Fibroblast of lung (primary cell): ENCODE measurements at regions not wholly inside any gene's neighbourhood (a gene's known extent, or its start where the extent isn't known, plus 50 kb on each side); places are given as distances from the start of the nearest gene placed in this dataset.

Experiments used
- DNase-seq, 2 donors: peaks; one replicate each; pipeline versions ENCODE4 v3.0.0 to v3.0.0-alpha.2; 2010; ENCODE audit warnings: low read depth in 2 of 2
- H2AFZ ChIP-seq: 2 replicates; pipeline ENCODE4 v1.5.1; 2012; ENCODE audit warnings: low read length, control low read depth, inconsistent platforms
- H3K27ac ChIP-seq: 2 replicates; pipeline ENCODE4 v1.5.1; 2011; ENCODE audit warnings: low read length, control low read depth; ENCODE audit not compliant: insufficient read depth
- H3K27me3 ChIP-seq: 2 replicates; pipeline ENCODE4 v1.5.1; 2011; ENCODE audit warnings: mild to moderate bottlenecking, low read length; ENCODE audit not compliant: control insufficient read depth, insufficient read depth
- H3K36me3 ChIP-seq: 2 replicates; pipeline ENCODE4 v1.5.1; 2011; ENCODE audit warnings: low read length; ENCODE audit not compliant: control insufficient read depth, insufficient read depth
- H3K4me1 ChIP-seq: 2 replicates; pipeline ENCODE4 v1.5.1; 2011; ENCODE audit warnings: low read length; ENCODE audit not compliant: control insufficient read depth, insufficient read depth; ENCODE audit errors: extremely low read depth
- H3K4me2 ChIP-seq: 2 replicates; pipeline ENCODE4 v1.5.1; 2011; ENCODE audit warnings: low read length, control low read depth; ENCODE audit not compliant: insufficient read depth; ENCODE audit errors: extremely low read depth
- H3K4me3 ChIP-seq, 4 experiments: fragments of 200-600 bp in 1 of 4; sonication (generic) in 1 of 4; replicated peaks in 1 of 4; 2 replicates each; pipeline ENCODE4 v1.5.1; 2011 to 2016; ENCODE audit warnings: low read length in 4 of 4, low read depth in 3 of 4, mild to moderate bottlenecking in 3 of 4, control low read depth in 2 of 4, inconsistent platforms in 1 of 4, mixed read lengths in 1 of 4; ENCODE audit not compliant: insufficient read depth in 1 of 4; ENCODE audit errors: control extremely low read depth in 1 of 4
- H3K79me2 ChIP-seq: 2 replicates; pipeline ENCODE4 v1.5.1; 2012; ENCODE audit warnings: mild to moderate bottlenecking, low read length, inconsistent platforms; ENCODE audit not compliant: control insufficient read depth, insufficient read depth
- H3K9ac ChIP-seq: 2 replicates; pipeline ENCODE4 v1.5.1; 2011; ENCODE audit warnings: mild to moderate bottlenecking, low read length, control low read depth; ENCODE audit not compliant: insufficient read depth
- H3K9me3 ChIP-seq: 2 replicates; pipeline ENCODE4 v1.5.1; 2012; ENCODE audit warnings: low read depth, low read length; ENCODE audit not compliant: control insufficient read depth, insufficient read depth
- H4K20me1 ChIP-seq: 2 replicates; pipeline ENCODE4 v1.5.1; 2011; ENCODE audit warnings: low read length; ENCODE audit not compliant: control insufficient read depth, insufficient read depth; ENCODE audit errors: extremely low read depth
- CTCF ChIP-seq, 2 donors: IDR thresholded peaks in 1 of 2; conservative IDR thresholded peaks in 1 of 2; 1 replicate in 1 of 2; 2 replicates in 1 of 2; pipeline ENCODE4 v1.5.1; 2011 to 2012; ENCODE audit warnings: low read length in 2 of 2, control low read depth in 1 of 2, inconsistent platforms in 1 of 2, low read depth in 1 of 2, mild to moderate bottlenecking in 1 of 2
- EZH2 ChIP-seq: IDR thresholded peaks from 2 replicates; pipeline ENCODE4 v1.5.1; 2012; ENCODE audit warnings: low read length, control low read depth, mild to moderate bottlenecking; ENCODE audit errors: missing control alignments

DNA sequence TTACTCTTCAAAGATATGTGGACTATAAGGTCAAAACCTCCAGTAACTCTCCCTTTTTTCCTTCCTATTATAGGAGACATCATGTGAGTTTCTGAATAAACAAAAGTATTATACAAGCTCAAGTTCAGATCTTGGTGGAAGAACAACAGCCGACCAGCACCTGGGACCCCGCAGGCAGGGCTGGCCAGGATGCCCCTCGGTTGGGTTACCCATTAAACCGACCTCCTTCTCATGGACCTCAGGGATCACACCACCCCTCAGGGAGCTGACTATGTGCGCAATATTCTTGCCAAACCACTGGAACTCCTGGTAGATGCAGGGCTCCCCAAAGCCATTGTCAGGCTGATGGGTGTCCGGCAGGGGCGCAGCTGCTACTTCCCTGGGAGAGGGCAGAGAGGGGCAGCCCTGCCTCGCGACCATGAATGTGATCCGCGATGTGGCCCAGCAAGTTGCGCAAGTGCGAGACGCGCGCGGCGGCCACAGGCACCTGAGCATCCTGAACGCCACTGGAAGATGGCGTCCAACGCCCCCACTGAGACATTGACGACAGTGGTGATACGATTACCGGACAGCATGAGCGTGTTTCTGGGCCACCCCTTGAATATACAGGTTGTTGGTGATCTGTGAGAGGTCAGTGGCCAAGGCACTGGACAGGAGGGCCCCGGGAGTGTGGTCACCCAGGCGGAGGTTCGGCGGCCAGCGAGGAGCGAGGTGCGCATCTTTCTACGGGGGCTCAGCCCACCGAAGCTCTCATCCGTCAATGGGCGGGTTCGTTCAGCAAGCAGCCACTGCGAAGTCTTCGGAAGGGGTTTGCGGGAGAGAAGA, 161.3 kb downstream of the IPMK start:
- H4K20me1 ChIP-seq, result no peaks in the 10 kb centered on the region
- H3K9me3 ChIP-seq, result no peaks in the 10 kb centered on the region
- H3K27ac ChIP-seq, result no peak overlapping the region
- H3K9ac ChIP-seq, result no peak overlapping the region
- no peaks in the 10 kb centered on the region for H3K79me2 ChIP-seq
- no peak overlapping the region for H2AFZ ChIP-seq
- no peak for TF ChIP-seq EZH2
- TF ChIP-seq CTCF (conservative IDR thresholded peaks at IDR 0.05 in 1 of 2, IDR thresholded peaks at IDR 0.05 in 1 of 2; ENCODE audit: low read depth in 1 of 2, low read length in 2 of 2), result no peak
- H3K27me3 ChIP-seq, result no peaks in the 10 kb centered on the region
- no peak overlapping the region for H3K4me2 ChIP-seq
- no peaks in the 10 kb centered on the region for H3K36me3 ChIP-seq
- no peaks in the 10 kb centered on the region for H3K4me1 ChIP-seq
- no peak overlapping the region for H3K4me3 ChIP-seq
- DNase-seq, result no peak

- no peaks in the 10 kb centered on the region for H4K20me1 ChIP-seq
- DNase-seq, result peak in 1 of 2 donors; percentile 76
Observed at GRCh38 chr10:58104351-58104751, 163.3 kb downstream of the IPMK start.

GRCh38 chr10:58102897-58103296, 164.8 kb downstream of the IPMK start:
- H3K4me1 ChIP-seq, result no peaks in the 10 kb centered on the region
- TF ChIP-seq CTCF (conservative IDR thresholded peaks at IDR 0.05 in 1 of 2, IDR thresholded peaks at IDR 0.05 in 1 of 2; ENCODE audit: low read depth in 1 of 2, low read length in 2 of 2) (no peak), EZH2 (no peak)

More at GRCh38 chr10:58104351-58104751, 163.3 kb downstream of the IPMK start:
- no peak for TF ChIP-seq EZH2
- TF ChIP-seq CTCF (conservative IDR thresholded peaks at IDR 0.05 in 1 of 2, IDR thresholded peaks at IDR 0.05 in 1 of 2; ENCODE audit: low read depth in 1 of 2, low read length in 2 of 2), result no peak
- Histone ChIP-seq H3K36me3 (no peaks in the 10 kb centered on the region), H2AFZ (no peak overlapping the region), H3K4me2 (no peak overlapping the region), H3K27ac (no peak overlapping the region), H3K27me3 (no peaks in the 10 kb centered on the region), H3K79me2 (no peaks in the 10 kb centered on the region), H3K4me3 (no peak overlapping the region), H3K4me1 (no peaks in the 10 kb centered on the region), H3K9ac (no peak overlapping the region), H3K9me3 (no peaks in the 10 kb centered on the region)

More at GRCh38 chr10:58102897-58103296, 164.8 kb downstream of the IPMK start:
- H3K4me2 ChIP-seq, result no peak overlapping the region
- H3K9me3 ChIP-seq, result no peaks in the 10 kb centered on the region
- H4K20me1 ChIP-seq, result no peaks in the 10 kb centered on the region
- H3K79me2 ChIP-seq, result no peaks in the 10 kb centered on the region
- H3K36me3 ChIP-seq, result no peaks in the 10 kb centered on the region
- no peaks in the 10 kb centered on the region for H3K27me3 ChIP-seq
- no peak for DNase-seq
- no peak overlapping the region for H3K4me3 ChIP-seq
- H2AFZ ChIP-seq, result no peak overlapping the region
- H3K27ac ChIP-seq, result no peak overlapping the region
- H3K9ac ChIP-seq, result no peak overlapping the region
